ENCODE measurements at regions not wholly inside any gene's neighbourhood (a gene's known extent, or its start where the extent isn't known, plus 50 kb on each side); places are given as distances from the start of the nearest gene placed in this dataset.

GRCh38 chr6:81897793-81898192, 145.3 kb upstream of the TENT5A start:
- H3K9me3 ChIP-seq (replicated peaks; ENCODE audit: control insufficient read depth, insufficient read depth, low read length): no peaks in the 10 kb centered on the region
- no TSS peak for BruUV-seq (replicated peaks)
- FAIRE-seq: no peak
- H4K20me1 ChIP-seq (replicated peaks; ENCODE audit: control insufficient read depth, extremely low read depth, insufficient read depth, low read length): no peaks in the 10 kb centered on the region
- ChIA-PET POLR2A (no interaction called here), CTCF (interaction anchor here (0.6 kb wide), 1 partner anchor 118 kb away, joined by 3 read pairs; no protein-coding TSS in a partner anchor)
- DNase-seq (ENCODE audit: low read depth, low spot score): no peak
- H3K27me3 ChIP-seq (ENCODE audit: control insufficient read depth in 2 of 2, insufficient read depth in 2 of 2, low read length in 2 of 2): no peaks in the 10 kb centered on the region
- TF ChIP-seq MAX (IDR thresholded peaks at IDR 0.05; ENCODE audit: insufficient read depth, insufficient read length): no peak
- H3K4me2 ChIP-seq (ENCODE audit: insufficient read depth, low read length): no peak overlapping the region
- dilution Hi-C loops (cut with MboI; ENCODE audit: extremely low pct_ligation_motif_present, low sequenced_read_pairs): no loop called here
- no peaks in the 10 kb centered on the region for H3K9me1 ChIP-seq (replicated peaks; ENCODE audit: control insufficient read depth, extremely low read depth, insufficient read depth, low read length)
- no peak overlapping the region for H3K27ac ChIP-seq (ENCODE audit: insufficient read depth, low read depth, low read length)
- no peak overlapping the region for H3K4me3 ChIP-seq (replicated peaks in 1 of 3; ENCODE audit: insufficient read depth in 1 of 3, low read depth in 1 of 3, low read length in 3 of 3)
- no peaks in the 10 kb centered on the region for H3K36me3 ChIP-seq (ENCODE audit: control insufficient read depth in 2 of 2, extremely low read depth in 1 of 2, insufficient read depth in 2 of 2, low read length in 2 of 2)
- peaks cover 8% of the 10 kb centered on the region for H3K4me1 ChIP-seq (ENCODE audit: control insufficient read depth, extremely low read depth, insufficient read depth, low read length)
- intact Hi-C loops (cut with micrococcal nuclease): no loop called here
- no peak overlapping the region for H2AFZ ChIP-seq (ENCODE audit: low read depth, low read length)
- no peak overlapping the region for H3K9ac ChIP-seq (replicated peaks; ENCODE audit: extremely low read depth, insufficient read depth, low read length)
- no peaks in the 10 kb centered on the region for H3K79me2 ChIP-seq (ENCODE audit: control insufficient read depth, insufficient read depth, low read length)

GRCh38 chr6:81896525-81897503, 144.3 kb upstream of the TENT5A start:
- CTCF ChIA-PET: interaction anchor here (1.3 kb wide), 1 partner anchor 144 kb away, joined by 3 read pairs; the partner anchor contains the start of gene TENT5A

More at GRCh38 chr6:81896525-81897503, 144.3 kb upstream of the TENT5A start:
- DNase-seq (ENCODE audit: low read depth, low spot score) (no peak), FAIRE-seq (no peak)
- POLR2A ChIA-PET: no interaction called here
- H3K9me3 ChIP-seq (replicated peaks; ENCODE audit: control insufficient read depth, insufficient read depth, low read length): no peaks in the 10 kb centered on the region
- intact Hi-C loops (cut with micrococcal nuclease): no loop called here
- H3K9ac ChIP-seq (replicated peaks; ENCODE audit: extremely low read depth, insufficient read depth, low read length): no peak overlapping the region
- H3K4me1 ChIP-seq (ENCODE audit: control insufficient read depth, extremely low read depth, insufficient read depth, low read length): peaks cover 8% of the 10 kb centered on the region
- H3K27ac ChIP-seq (ENCODE audit: insufficient read depth, low read depth, low read length): no peak overlapping the region
- dilution Hi-C loops (cut with MboI; ENCODE audit: extremely low pct_ligation_motif_present, low sequenced_read_pairs): no loop called here
- no peak overlapping the region for H3K4me2 ChIP-seq (ENCODE audit: insufficient read depth, low read length)
- TF ChIP-seq FOS (IDR thresholded peaks at IDR 0.05; ENCODE audit: borderline replicate concordance, insufficient read depth, low read length): no peak
- TF ChIP-seq CTCF (IDR thresholded peaks at IDR 0.05; ENCODE audit: extremely low read depth in 1 of 2, insufficient read depth in 1 of 2, low read depth in 1 of 2, low read length in 2 of 2): no peak
- TF ChIP-seq GATA2 (IDR thresholded peaks at IDR 0.05; ENCODE audit: insufficient read depth, insufficient read length, low read depth, low read length): no peak
- TF ChIP-seq MYC (IDR thresholded peaks at IDR 0.05; ENCODE audit: low read depth, low read length): no peak
- no peak for TF ChIP-seq EZH2 (IDR thresholded peaks at IDR 0.05; ENCODE audit: borderline replicate concordance, low read depth, low read length, severe bottlenecking)
- TF ChIP-seq MAX (IDR thresholded peaks at IDR 0.05; ENCODE audit: insufficient read depth, insufficient read length): no peak
- no peak for TF ChIP-seq POLR2A (IDR thresholded peaks at IDR 0.05; ENCODE audit: low read depth, low read length)
- no peak for TF ChIP-seq JUN (IDR thresholded peaks at IDR 0.05; ENCODE audit: borderline replicate concordance, insufficient read depth, insufficient read length, low read depth)
- no peak for TF ChIP-seq POLR2AphosphoS5 (IDR thresholded peaks at IDR 0.05; ENCODE audit: insufficient read depth, low read depth, low read length)
- no peaks in the 10 kb centered on the region for H3K9me1 ChIP-seq (replicated peaks; ENCODE audit: control insufficient read depth, extremely low read depth, insufficient read depth, low read length)
- no peaks in the 10 kb centered on the region for H3K79me2 ChIP-seq (ENCODE audit: control insufficient read depth, insufficient read depth, low read length)
- no peak overlapping the region for H3K4me3 ChIP-seq (replicated peaks in 1 of 3; ENCODE audit: insufficient read depth in 1 of 3, low read depth in 1 of 3, low read length in 3 of 3)
- H4K20me1 ChIP-seq (replicated peaks; ENCODE audit: control insufficient read depth, extremely low read depth, insufficient read depth, low read length): no peaks in the 10 kb centered on the region
- H2AFZ ChIP-seq (ENCODE audit: low read depth, low read length): no peak overlapping the region
- no peaks in the 10 kb centered on the region for H3K27me3 ChIP-seq (ENCODE audit: control insufficient read depth in 2 of 2, insufficient read depth in 2 of 2, low read length in 2 of 2)
- no peaks in the 10 kb centered on the region for H3K36me3 ChIP-seq (ENCODE audit: control insufficient read depth in 2 of 2, extremely low read depth in 1 of 2, insufficient read depth in 2 of 2, low read length in 2 of 2)
- no TSS peak for BruUV-seq (replicated peaks)

Measured in endothelial cell of umbilical vein (primary cell).